NT2/D1 (cell line): ENCODE measurements at regions not wholly inside any gene's neighbourhood (a gene's known extent, or its start where the extent isn't known, plus 50 kb on each side); places are given as distances from the start of the nearest gene placed in this dataset.

ENCODE experiments used
- SUZ12 ChIP-seq: IDR thresholded peaks from 2 replicates; pipeline ENCODE4 v1.6.1; 2011; ENCODE audit not compliant: insufficient read length, insufficient read depth; ENCODE audit errors: extremely low read depth
- ZNF274 ChIP-seq: IDR thresholded peaks from 2 replicates; pipeline ENCODE4 v1.6.1; 2011; ENCODE audit warnings: mild to moderate bottlenecking, low read depth, low read length

GRCh38 chr5:120895660-120896059, 431.6 kb downstream of the PRR16 start:
- no peak for TF ChIP-seq SUZ12
- no peak for TF ChIP-seq ZNF274
